Fibroblast of mammary gland (primary cell): ENCODE measurements at regions not wholly inside any gene's neighbourhood (a gene's known extent, or its start where the extent isn't known, plus 50 kb on each side); places are given as distances from the start of the nearest gene placed in this dataset.
A peak's percentile ranks its signal among the peaks of the same experiment; 100 is the strongest.

ENCODE experiments used
- DNase-seq: peaks from one replicate; pipeline ENCODE4 v3.0.0-alpha.2; 2010; ENCODE audit warnings: low read depth
- H3K4me3 ChIP-seq: 2 replicates; pipeline ENCODE4 v1.5.1; 2011; ENCODE audit warnings: low read depth, mild to moderate bottlenecking, low read length, moderate library complexity; ENCODE audit not compliant: control insufficient read depth
- CTCF ChIP-seq: conservative IDR thresholded peaks from 2 replicates; pipeline ENCODE4 v1.5.1; 2011; ENCODE audit warnings: low read depth, low read length, inconsistent platforms; ENCODE audit not compliant: control insufficient read depth, insufficient read depth

GRCh38 chr3:14057701-14058100 lies 67.0 kb downstream of the CHCHD4 start:
- TF ChIP-seq CTCF: no peak
- no peak for DNase-seq
- H3K4me3 ChIP-seq: no peak overlapping the region

GRCh38 chr3:14047841-14048240 lies 76.8 kb downstream of the CHCHD4 start:
- no peak overlapping the region for H3K4me3 ChIP-seq
- TF ChIP-seq CTCF: no peak
- DNase-seq: no peak

- TF ChIP-seq CTCF: no peak
- H3K4me3 ChIP-seq: no peak overlapping the region
- DNase-seq: no peak
Measured at GRCh38 chr3:14047027-14047426, 77.6 kb downstream of the CHCHD4 start.

- peak; percentile 37 for DNase-seq
- TF ChIP-seq CTCF: no peak
- no peak overlapping the region for H3K4me3 ChIP-seq
Measured at GRCh38 chr3:14042680-14043079, 82.0 kb downstream of the CHCHD4 start.

- DNase-seq: no peak
- H3K4me3 ChIP-seq: no peak overlapping the region
- TF ChIP-seq CTCF: no peak
Measured at GRCh38 chr3:14039149-14039548, 85.5 kb downstream of the CHCHD4 start.

- DNase-seq: no peak
- TF ChIP-seq CTCF: no peak
- H3K4me3 ChIP-seq: no peak overlapping the region
Measured at GRCh38 chr3:14037211-14037610, 87.5 kb downstream of the CHCHD4 start.

GRCh38 chr3:14033023-14033422 lies 91.6 kb downstream of the CHCHD4 start:
- no peak for TF ChIP-seq CTCF
- DNase-seq: no peak
- H3K4me3 ChIP-seq: no peak overlapping the region
